OCI-LY1 (cell line): ENCODE measurements at regions not wholly inside any gene's neighbourhood (a gene's known extent, or its start where the extent isn't known, plus 50 kb on each side); places are given as distances from the start of the nearest gene placed in this dataset.

Experiments used
- EZH2 ChIP-seq: fragments of 200-600 bp; sonication (generic), shearing (Covaris generic); IDR thresholded peaks from 2 replicates; pipeline ENCODE4 v1.8.0; 2017; ENCODE audit warnings: borderline replicate concordance, mixed run types, mild to moderate bottlenecking, antibody characterized with exemption, low read length, moderate library complexity, mixed read lengths
- TF ChIP-seq, protein P1 (sequence below): fragments of 200-600 bp; sonication (generic), shearing (Covaris generic); IDR thresholded peaks from 2 replicates; pipeline ENCODE4 v1.5.1; 2017; ENCODE audit warnings: mild to moderate bottlenecking, antibody characterized with exemption, low read length, moderate library complexity, mixed read lengths

GRCh38 chr13:76620036-76620435, 266.2 kb downstream of the KCTD12 start:
- TF ChIP-seq, protein P1, sequence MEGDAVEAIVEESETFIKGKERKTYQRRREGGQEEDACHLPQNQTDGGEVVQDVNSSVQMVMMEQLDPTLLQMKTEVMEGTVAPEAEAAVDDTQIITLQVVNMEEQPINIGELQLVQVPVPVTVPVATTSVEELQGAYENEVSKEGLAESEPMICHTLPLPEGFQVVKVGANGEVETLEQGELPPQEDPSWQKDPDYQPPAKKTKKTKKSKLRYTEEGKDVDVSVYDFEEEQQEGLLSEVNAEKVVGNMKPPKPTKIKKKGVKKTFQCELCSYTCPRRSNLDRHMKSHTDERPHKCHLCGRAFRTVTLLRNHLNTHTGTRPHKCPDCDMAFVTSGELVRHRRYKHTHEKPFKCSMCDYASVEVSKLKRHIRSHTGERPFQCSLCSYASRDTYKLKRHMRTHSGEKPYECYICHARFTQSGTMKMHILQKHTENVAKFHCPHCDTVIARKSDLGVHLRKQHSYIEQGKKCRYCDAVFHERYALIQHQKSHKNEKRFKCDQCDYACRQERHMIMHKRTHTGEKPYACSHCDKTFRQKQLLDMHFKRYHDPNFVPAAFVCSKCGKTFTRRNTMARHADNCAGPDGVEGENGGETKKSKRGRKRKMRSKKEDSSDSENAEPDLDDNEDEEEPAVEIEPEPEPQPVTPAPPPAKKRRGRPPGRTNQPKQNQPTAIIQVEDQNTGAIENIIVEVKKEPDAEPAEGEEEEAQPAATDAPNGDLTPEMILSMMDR, result no peak
- no peak for TF ChIP-seq EZH2
